Immature natural killer cell (primary cell): ENCODE measurements at regions not wholly inside any gene's neighbourhood (a gene's known extent, or its start where the extent isn't known, plus 50 kb on each side); places are given as distances from the start of the nearest gene placed in this dataset.

ENCODE experiments used
- DNase-seq, 3 donors: peaks; one replicate each; pipeline ENCODE4 v3.0.0; 2022; ENCODE audit warnings: mixed read lengths in 1 of 3
- H3K27ac Mint-ChIP-seq, 6 donors: one replicate each; pipeline ENCODE4 v1.8.0; 2020; ENCODE audit warnings: mixed read lengths in 6 of 6, mild to moderate bottlenecking in 5 of 6, inconsistent platforms in 4 of 6, moderate library complexity in 3 of 6
- H3K27me3 Mint-ChIP-seq, 3 donors: one replicate each; pipeline ENCODE4 v1.8.0; 2020 to 2021; ENCODE audit warnings: low read depth in 3 of 3, mild to moderate bottlenecking in 3 of 3, mixed read lengths in 3 of 3, moderate library complexity in 3 of 3, inconsistent platforms in 1 of 3
- H3K36me3 Mint-ChIP-seq, 3 donors: one replicate each; pipeline ENCODE4 v1.8.0; 2020; ENCODE audit warnings: mixed read lengths in 3 of 3, inconsistent platforms in 2 of 3, mild to moderate bottlenecking in 2 of 3
- H3K4me1 Mint-ChIP-seq, 2 donors: one replicate each; pipeline ENCODE4 v1.8.0; 2020; ENCODE audit warnings: inconsistent platforms in 2 of 2, mild to moderate bottlenecking in 2 of 2, mixed read lengths in 2 of 2, moderate library complexity in 1 of 2
- H3K4me3 Mint-ChIP-seq, 5 donors: one replicate each; pipeline ENCODE4 v1.8.0; 2020; ENCODE audit warnings: mild to moderate bottlenecking in 5 of 5, mixed read lengths in 5 of 5, inconsistent platforms in 3 of 5, moderate library complexity in 3 of 5
- H3K9me3 Mint-ChIP-seq, 6 donors: one replicate each; pipeline ENCODE4 v1.8.0; 2020; ENCODE audit warnings: mild to moderate bottlenecking in 6 of 6, mixed read lengths in 6 of 6, inconsistent platforms in 4 of 6, moderate library complexity in 3 of 6

DNA sequence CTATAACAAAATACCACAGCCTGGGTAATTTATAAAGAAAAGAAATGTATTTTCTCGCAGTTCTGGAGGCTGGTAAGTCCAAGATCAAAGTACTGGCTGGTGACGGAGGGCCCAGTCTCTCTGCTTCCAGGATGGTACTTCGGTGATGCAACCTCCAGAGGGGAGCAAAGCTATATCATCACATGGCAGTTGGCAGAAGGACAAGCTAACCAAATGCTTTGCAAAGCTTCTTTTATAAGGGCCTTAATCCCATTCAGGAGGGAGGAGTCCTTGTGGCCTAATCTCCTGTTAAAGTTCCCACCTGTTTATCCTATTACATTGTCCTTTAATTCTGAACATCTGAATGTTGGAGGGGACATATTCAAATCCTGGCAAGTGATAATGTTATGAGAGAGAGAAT is 134.1 kb upstream of the SP4 start:
- H3K27me3 Mint-ChIP-seq, result peaks cover 0 to 3% (median 3%) of the 10 kb centered on the region in 3 donors
- no peaks in the 10 kb centered on the region for H3K36me3 Mint-ChIP-seq
- no peaks in the 10 kb centered on the region for H3K9me3 Mint-ChIP-seq
- no peak overlapping the region for H3K4me3 Mint-ChIP-seq
- no peak for DNase-seq
- no peaks in the 10 kb centered on the region for H3K4me1 Mint-ChIP-seq
- H3K27ac Mint-ChIP-seq, result no peak overlapping the region

DNA sequence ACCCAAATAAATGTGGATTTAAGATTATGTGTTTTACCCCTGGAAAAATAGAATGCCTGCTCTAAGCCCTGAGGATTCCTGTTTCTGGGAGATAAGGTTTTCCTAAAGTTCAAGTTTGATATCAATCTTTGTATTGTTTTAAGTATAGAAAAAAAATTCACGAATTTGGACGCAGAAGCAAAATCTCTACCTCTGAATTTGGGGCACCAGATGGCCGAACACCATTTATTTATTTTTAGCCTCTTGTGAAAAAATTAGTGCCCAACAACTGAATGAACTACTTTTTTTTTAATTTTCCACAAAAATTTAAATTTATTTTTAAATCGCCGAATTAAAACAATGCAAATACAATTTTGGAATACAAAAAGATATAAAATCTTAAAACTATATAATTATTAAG is 128.1 kb upstream of the SP4 start:
- Mint-ChIP-seq H3K9me3 (no peaks in the 10 kb centered on the region), H3K36me3 (no peaks in the 10 kb centered on the region), H3K27me3 (peaks cover 0 to 3% (median 3%) of the 10 kb centered on the region in 3 donors), H3K4me1 (no peaks in the 10 kb centered on the region), H3K4me3 (no peak overlapping the region), H3K27ac (no peak overlapping the region)
- no peak for DNase-seq

DNA sequence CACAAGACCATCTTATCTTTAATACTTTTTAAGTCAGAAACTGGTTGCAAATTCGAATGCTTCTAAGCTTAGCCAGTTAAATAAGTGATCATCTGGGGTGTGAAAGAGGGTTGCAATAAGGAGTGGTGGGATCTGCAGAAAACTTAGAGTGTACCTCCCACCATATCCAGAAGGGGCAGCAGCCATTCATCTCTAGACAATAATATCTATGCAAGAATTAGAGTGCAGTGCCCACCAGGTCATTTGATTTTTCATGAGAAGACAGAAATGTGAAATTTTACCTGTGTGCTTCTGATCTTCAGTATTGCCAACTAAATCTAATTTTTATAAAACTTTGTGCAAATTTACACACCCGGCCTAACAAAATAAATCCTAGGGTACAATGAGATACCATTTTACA is 127.2 kb upstream of the SP4 start:
- H3K9me3 Mint-ChIP-seq, result no peaks in the 10 kb centered on the region
- no peaks in the 10 kb centered on the region for H3K4me1 Mint-ChIP-seq
- H3K27me3 Mint-ChIP-seq, result peaks cover 0 to 3% (median 2%) of the 10 kb centered on the region in 3 donors
- DNase-seq, result peak in 1 of 3 donors; percentile 13
- H3K36me3 Mint-ChIP-seq, result no peaks in the 10 kb centered on the region
- H3K27ac Mint-ChIP-seq, result no peak overlapping the region
- H3K4me3 Mint-ChIP-seq, result no peak overlapping the region

DNA sequence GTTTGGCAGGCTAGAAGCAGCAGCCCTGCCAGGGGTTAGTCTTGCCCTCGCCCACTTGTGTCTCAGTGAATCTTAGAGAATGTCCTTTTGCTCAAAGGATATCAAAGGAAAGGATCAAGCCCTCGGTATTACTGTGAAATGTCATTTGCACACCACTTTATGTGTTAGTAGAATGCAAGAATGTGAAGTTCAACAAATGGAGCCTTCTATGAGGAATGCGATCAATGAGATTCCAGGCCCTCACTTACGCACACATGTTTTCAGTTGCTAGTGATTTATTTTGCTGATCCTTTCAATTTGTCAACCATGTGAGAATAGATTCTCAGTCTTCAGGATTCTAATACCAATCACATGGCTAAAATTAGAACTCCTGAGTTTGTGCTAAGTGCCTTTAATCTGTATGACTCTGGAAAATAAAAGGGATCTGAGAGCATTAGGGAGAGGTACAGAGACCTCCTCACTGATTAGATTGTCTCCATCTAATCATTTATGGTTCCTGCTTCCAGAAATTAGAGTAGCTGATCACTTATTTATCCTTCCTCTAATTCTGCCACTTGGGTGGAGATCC is 123.0 kb upstream of the SP4 start:
- peaks cover 4 to 8% (median 5%) of the 10 kb centered on the region in 3 donors for H3K36me3 Mint-ChIP-seq
- H3K4me1 Mint-ChIP-seq, result no peaks in the 10 kb centered on the region
- peaks cover 0 to 6% (median 0%) of the 10 kb centered on the region in 6 donors for H3K9me3 Mint-ChIP-seq
- no peak for DNase-seq
- no peak overlapping the region for H3K4me3 Mint-ChIP-seq
- peaks cover 0 to 2% (median 0%) of the 10 kb centered on the region in 3 donors for H3K27me3 Mint-ChIP-seq
- no peak overlapping the region for H3K27ac Mint-ChIP-seq

DNA sequence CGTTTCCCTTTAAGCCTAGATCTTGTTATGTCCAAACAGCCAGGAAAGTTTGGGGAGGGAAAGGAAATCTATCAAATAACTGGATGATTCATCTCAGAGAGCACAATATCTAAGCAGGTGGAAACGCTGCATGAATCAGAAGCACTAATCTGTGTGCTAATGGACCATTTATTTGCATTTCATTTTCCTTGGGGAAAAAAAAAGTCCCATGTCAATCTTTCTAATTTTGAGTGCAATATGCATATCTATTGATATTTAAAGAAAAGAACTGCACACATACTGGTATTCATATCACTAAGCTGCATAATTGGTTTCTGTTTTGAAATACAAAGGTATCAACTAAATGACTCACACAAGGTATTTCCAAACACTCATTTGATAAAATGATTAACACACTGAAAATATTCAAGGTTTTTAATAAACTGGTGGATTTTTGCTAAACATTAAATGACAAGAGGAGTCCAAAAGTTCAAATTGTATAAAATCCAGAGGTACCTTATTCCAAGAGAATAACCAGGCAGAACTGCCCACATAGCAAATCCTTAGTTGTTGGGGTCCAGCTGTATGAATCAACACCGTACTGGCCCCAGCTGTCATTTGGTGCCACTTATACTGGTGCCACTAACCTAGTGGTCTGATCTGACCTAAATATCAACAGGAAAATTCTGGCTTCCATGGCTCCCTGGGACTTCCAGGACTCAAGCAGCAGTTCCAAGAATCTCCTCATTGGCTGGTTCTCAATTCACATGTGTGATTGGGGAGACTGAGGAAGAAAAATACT is 122.2 kb upstream of the SP4 start:
- H3K36me3 Mint-ChIP-seq, result peaks cover 4 to 8% (median 5%) of the 10 kb centered on the region in 3 donors
- DNase-seq, result no peak
- no peak overlapping the region for H3K27ac Mint-ChIP-seq
- no peaks in the 10 kb centered on the region for H3K4me1 Mint-ChIP-seq
- peaks cover 0 to 6% (median 0%) of the 10 kb centered on the region in 6 donors for H3K9me3 Mint-ChIP-seq
- peaks cover 0 to 2% (median 0%) of the 10 kb centered on the region in 3 donors for H3K27me3 Mint-ChIP-seq
- H3K4me3 Mint-ChIP-seq, result no peak overlapping the region

GRCh38 chr7:21314954-21315353 is 112.9 kb upstream of the SP4 start:
- H3K4me3 Mint-ChIP-seq, result no peak overlapping the region
- H3K36me3 Mint-ChIP-seq, result peaks cover 7 to 11% (median 10%) of the 10 kb centered on the region in 3 donors
- peaks cover 5 to 12% (median 10%) of the 10 kb centered on the region in 6 donors for H3K9me3 Mint-ChIP-seq
- H3K27ac Mint-ChIP-seq, result no peak overlapping the region
- no peak for DNase-seq
- peaks cover 0 to 4% (median 0%) of the 10 kb centered on the region in 3 donors for H3K27me3 Mint-ChIP-seq
- no peaks in the 10 kb centered on the region for H3K4me1 Mint-ChIP-seq

GRCh38 chr7:21317966-21318915 is 109.6 kb upstream of the SP4 start:
- Mint-ChIP-seq H3K27ac (no peak overlapping the region), H3K4me3 (no peak overlapping the region), H3K36me3 (peaks cover 0 to under 1% (median 0%) of the 10 kb centered on the region in 3 donors), H3K27me3 (peaks cover 0 to 4% (median 0%) of the 10 kb centered on the region in 3 donors), H3K9me3 (peaks cover 0 to 2% (median 0%) of the 10 kb centered on the region in 6 donors), H3K4me1 (no peaks in the 10 kb centered on the region)
- DNase-seq, result no peak

GRCh38 chr7:21318916-21319270 is 109.0 kb upstream of the SP4 start:
- Mint-ChIP-seq H3K27me3 (peaks cover 0 to 4% (median 0%) of the 10 kb centered on the region in 3 donors), H3K4me1 (no peaks in the 10 kb centered on the region), H3K27ac (no peak overlapping the region), H3K36me3 (no peaks in the 10 kb centered on the region), H3K9me3 (peaks cover 0 to 2% (median 0%) of the 10 kb centered on the region in 6 donors), H3K4me3 (no peak overlapping the region)
- no peak for DNase-seq

DNA sequence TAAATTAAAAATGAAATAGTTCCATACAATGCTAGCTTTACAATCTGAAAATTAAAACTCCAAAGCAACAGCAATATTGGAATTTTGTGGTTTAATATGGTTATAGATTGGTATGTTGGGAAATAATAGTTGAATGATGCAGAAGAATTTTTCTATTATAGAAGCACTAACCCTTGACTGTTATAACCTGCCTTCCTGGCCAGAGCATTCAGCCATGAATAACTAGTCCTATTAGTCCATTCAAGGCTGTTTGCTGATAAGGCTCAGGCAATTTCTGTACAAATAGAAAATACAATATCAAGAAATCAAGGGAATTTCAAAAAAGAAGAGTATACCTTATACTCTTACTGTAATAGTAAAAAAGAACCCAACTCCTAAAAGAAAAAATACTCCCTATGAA is 101.6 kb upstream of the SP4 start:
- no peak overlapping the region for H3K27ac Mint-ChIP-seq
- H3K27me3 Mint-ChIP-seq, result peaks cover 0 to 2% (median 0%) of the 10 kb centered on the region in 3 donors

DNA sequence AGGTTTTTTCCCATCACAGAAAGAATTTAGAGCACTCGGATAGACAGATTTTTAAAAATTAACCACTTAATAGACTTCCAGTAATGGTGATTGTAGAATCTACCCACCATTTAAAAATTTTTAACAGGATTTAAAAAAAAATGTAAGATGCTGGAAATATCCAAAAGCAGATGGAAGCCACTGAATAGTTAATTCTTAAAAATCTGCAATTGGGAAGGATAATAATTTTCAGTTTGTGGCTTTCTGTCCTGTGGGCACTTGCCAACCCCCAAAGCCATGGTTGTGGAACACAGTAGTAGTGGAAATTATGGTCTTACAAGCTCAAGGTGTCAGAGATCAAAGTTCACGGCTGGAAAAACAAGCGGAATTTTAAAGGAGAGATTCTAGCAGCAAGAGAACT is 101.0 kb upstream of the SP4 start:
- Mint-ChIP-seq H3K36me3 (no peaks in the 10 kb centered on the region), H3K4me3 (no peak overlapping the region), H3K4me1 (peaks cover 0 to 9% of the 10 kb centered on the region in 2 donors), H3K9me3 (peaks cover 0 to 2% (median 0%) of the 10 kb centered on the region in 6 donors), H3K27ac (no peak overlapping the region), H3K27me3 (peaks cover 0 to 2% (median 0%) of the 10 kb centered on the region in 3 donors)
- DNase-seq, result no peak

More for the DNA sequence above, 101.6 kb upstream of the SP4 start:
- Mint-ChIP-seq H3K4me3 (no peak overlapping the region), H3K36me3 (no peaks in the 10 kb centered on the region), H3K4me1 (peaks cover 0 to 9% of the 10 kb centered on the region in 2 donors), H3K9me3 (peaks cover 0 to 2% (median 0%) of the 10 kb centered on the region in 6 donors)
- DNase-seq, result no peak

DNA sequence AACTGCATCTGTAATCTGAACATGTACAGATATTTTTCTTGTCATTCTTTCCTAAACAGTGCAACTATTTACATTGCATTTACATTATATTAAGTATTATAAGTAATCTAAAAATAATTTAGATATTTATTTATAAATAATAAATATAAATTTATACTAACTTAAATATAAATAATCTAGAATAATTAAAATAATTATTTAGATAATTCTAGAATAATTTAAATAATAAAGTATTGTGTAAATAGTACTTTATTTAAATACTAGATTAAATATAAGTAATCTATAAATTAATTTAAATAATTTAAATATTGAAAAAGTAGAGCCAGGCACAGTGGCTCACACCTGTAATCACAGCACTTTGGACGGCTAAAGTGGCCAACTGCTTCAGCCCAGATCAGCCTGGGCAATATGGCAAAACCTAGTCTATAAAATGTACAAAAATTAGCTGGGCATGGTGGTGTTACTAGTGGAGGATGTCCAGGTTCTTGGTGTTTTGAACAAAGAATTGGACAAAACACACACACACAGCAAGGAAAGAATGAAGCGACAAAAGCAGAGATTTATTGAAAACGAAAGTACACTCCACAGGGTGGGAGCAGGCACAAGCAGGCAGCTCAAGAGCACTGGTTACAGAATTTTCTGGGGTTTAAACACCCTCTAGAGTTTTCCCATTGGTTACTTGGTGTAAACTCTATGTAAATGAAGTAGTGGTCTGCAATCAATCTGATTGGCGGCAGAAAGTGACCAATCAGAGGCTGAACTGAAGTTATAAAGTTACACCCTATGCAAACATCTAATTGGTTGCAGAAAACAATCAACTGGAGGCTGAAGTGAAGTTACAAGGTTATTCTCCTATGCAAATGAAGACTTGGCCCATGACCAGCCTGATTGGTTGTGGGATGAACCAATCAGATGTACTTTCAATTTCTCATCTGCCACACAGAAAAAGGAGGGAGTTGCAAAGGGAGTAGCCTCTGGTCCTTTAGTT is 100.2 kb upstream of the SP4 start:
- Mint-ChIP-seq H3K36me3 (no peaks in the 10 kb centered on the region), H3K4me1 (peaks cover 0 to 9% of the 10 kb centered on the region in 2 donors), H3K4me3 (no peak overlapping the region), H3K27ac (no peak overlapping the region), H3K9me3 (peaks cover 0 to 2% (median 0%) of the 10 kb centered on the region in 6 donors), H3K27me3 (peaks cover 0 to 2% (median 0%) of the 10 kb centered on the region in 3 donors)
- no peak for DNase-seq

DNA sequence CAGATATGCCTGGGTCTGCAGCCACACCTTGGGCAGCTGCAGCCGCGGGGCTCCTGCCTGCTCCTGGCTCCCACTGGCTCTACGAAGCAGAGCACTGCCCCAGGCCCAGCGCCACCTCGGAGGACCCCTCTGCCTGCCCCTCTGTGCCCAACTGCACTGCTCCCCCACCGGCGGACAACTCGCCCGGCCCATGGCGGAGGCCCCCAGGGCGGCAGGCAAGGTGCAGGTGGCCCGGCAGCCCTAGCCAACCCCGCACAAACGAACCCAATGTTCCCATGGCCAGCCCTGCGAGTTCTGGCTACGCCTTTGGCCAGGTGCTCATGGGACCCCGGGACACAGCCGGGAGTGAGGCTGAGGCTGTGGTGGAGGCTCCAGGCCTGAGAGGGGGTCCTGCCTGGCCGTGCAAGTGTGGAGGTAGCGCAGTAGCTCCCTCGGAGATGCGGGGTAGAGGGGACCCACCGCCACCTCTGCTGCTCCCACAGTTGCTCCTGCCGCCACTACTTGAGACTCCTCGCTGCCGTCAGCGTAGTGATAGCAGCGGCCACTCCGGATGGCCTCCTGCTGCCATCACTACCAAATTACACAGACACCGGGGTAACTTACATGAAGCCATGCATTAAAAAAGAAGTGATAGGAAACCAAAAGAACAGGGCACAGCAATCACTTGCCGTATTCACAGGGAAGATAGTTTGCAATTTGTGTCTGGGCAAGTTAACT is 97.3 kb upstream of the SP4 start:
- no peak overlapping the region for H3K4me3 Mint-ChIP-seq
- H3K4me1 Mint-ChIP-seq, result peaks cover 2 to 11% of the 10 kb centered on the region in 2 donors
- peaks cover 0 to 2% (median 0%) of the 10 kb centered on the region in 6 donors for H3K9me3 Mint-ChIP-seq
- H3K27ac Mint-ChIP-seq, result peak overlapping the region in 1 of 6 donors; percentile 58
- no peaks in the 10 kb centered on the region for H3K27me3 Mint-ChIP-seq
- DNase-seq, result no peak
- no peaks in the 10 kb centered on the region for H3K36me3 Mint-ChIP-seq
